A172 (cell line): ENCODE measurements at regions not wholly inside any gene's neighbourhood (a gene's known extent, or its start where the extent isn't known, plus 50 kb on each side); places are given as distances from the start of the nearest gene placed in this dataset.
"Not testable (repeated sequence)": the region's sequence is repeated elsewhere in the genome, so short reads cannot be mapped to it uniquely, and the experiment has no call there.

Experiments
- DNase-seq: peaks from one replicate; pipeline ENCODE4 v3.0.0-alpha.2; 2015; ENCODE audit warnings: low spot score

- DNase-seq = no peak
Observed at GRCh38 chr6:56806368-56806767, 148.5 kb upstream of the BEND6 start.

GRCh38 chr6:56804996-56805395 lies 149.9 kb upstream of the BEND6 start:
- DNase-seq = peak; percentile 27

- peak; percentile 26 for DNase-seq
Observed at GRCh38 chr6:56803594-56803993, 151.3 kb upstream of the BEND6 start.

GRCh38 chr6:56802584-56802983 lies 152.3 kb upstream of the BEND6 start:
- DNase-seq = peak; percentile 37

GRCh38 chr6:56799989-56800388 lies 154.9 kb upstream of the BEND6 start:
- DNase-seq = no peak

- peak; percentile 32 for DNase-seq
Observed at GRCh38 chr6:56798163-56798562, 155.5 kb upstream of the DST start.

GRCh38 chr6:56796196-56796532 lies 153.5 kb upstream of the DST start:
- DNase-seq = peak; percentile 57

GRCh38 chr6:56795466-56796195 lies 152.9 kb upstream of the DST start:
- DNase-seq = no peak

GRCh38 chr6:56794421-56794820 lies 151.7 kb upstream of the DST start:
- DNase-seq = no peak

- no peak for DNase-seq
Observed at GRCh38 chr6:56793938-56794337, 151.2 kb upstream of the DST start.

GRCh38 chr6:56790414-56790813 lies 147.7 kb upstream of the DST start:
- DNase-seq = no peak

- no peak for DNase-seq
Observed at GRCh38 chr6:56789879-56790278, 147.2 kb upstream of the DST start.

GRCh38 chr6:56789342-56789741 lies 146.7 kb upstream of the DST start:
- no peak for DNase-seq

GRCh38 chr6:56787209-56787608 lies 144.5 kb upstream of the DST start:
- DNase-seq = no peak

- DNase-seq = no peak
Observed at GRCh38 chr6:56786256-56786655, 143.6 kb upstream of the DST start.

- DNase-seq = not testable (repeated sequence)
Observed at GRCh38 chr6:56785536-56785935, 142.8 kb upstream of the DST start.

GRCh38 chr6:56780109-56780508 lies 137.4 kb upstream of the DST start:
- DNase-seq = not testable (repeated sequence)

- DNase-seq = not testable (repeated sequence)
Observed at GRCh38 chr6:56778503-56778902, 135.8 kb upstream of the DST start.

GRCh38 chr6:56775498-56776166 lies 132.9 kb upstream of the DST start:
- DNase-seq = no peak

- peak; percentile 61 for DNase-seq
Observed at GRCh38 chr6:56772737-56773184, 130.1 kb upstream of the DST start.

- DNase-seq = no peak
Observed at GRCh38 chr6:56771929-56772607, 129.4 kb upstream of the DST start.

GRCh38 chr6:56771189-56771588 lies 128.5 kb upstream of the DST start:
- no peak for DNase-seq

- no peak for DNase-seq
Observed at GRCh38 chr6:56770011-56770520, 127.4 kb upstream of the DST start.
